Adrenal gland (tissue), 9 donors: ENCODE measurements at regions not wholly inside any gene's neighbourhood (a gene's known extent, or its start where the extent isn't known, plus 50 kb on each side); places are given as distances from the start of the nearest gene placed in this dataset.
"Not testable (repeated sequence)": the region's sequence is repeated elsewhere in the genome, so short reads cannot be mapped to it uniquely, and the experiment has no call there.

ENCODE experiments used
- DNase-seq, 7 donors: peaks; one replicate each; pipeline ENCODE4 v3.0.0-alpha.2; 2019 to 2020
- H3K27ac ChIP-seq, 5 donors: fragments of 200-600 bp; sonication (generic) in 4 of 5; 1 replicate in 3 of 5; 2 replicates in 2 of 5; pipeline versions ENCODE4 v1.5.1 to v1.8.0; 2016 to 2020; ENCODE audit warnings: mild to moderate bottlenecking in 1 of 5
- H3K27me3 ChIP-seq: fragments of 200-600 bp; 2 replicates; pipeline ENCODE4 v1.8.0; 2021
- H3K36me3 ChIP-seq, 2 donors: fragments of 200-600 bp; replicated peaks in 1 of 2; 1 replicate in 1 of 2; 2 replicates in 1 of 2; pipeline versions ENCODE4 v1.5.1 to v1.8.0; 2018 to 2022
- H3K4me1 ChIP-seq, 2 donors: fragments of 200-600 bp; replicated peaks in 1 of 2; 1 replicate in 1 of 2; 2 replicates in 1 of 2; pipeline versions ENCODE4 v1.5.1 to v1.8.0; 2018 to 2021
- H3K4me3 ChIP-seq, 4 donors: fragments of 200-600 bp; sonication (generic) in 3 of 4; one replicate each; pipeline ENCODE4 v1.5.1; 2016 to 2018
- H3K9me3 ChIP-seq, 3 donors: fragments of 200-600 bp; sonication (generic) in 1 of 3; replicated peaks in 1 of 3; 1 replicate in 2 of 3; 2 replicates in 1 of 3; pipeline versions ENCODE4 v1.5.1 to v1.8.0; 2016 to 2021
- POLR2A ChIP-seq, 2 donors: fragments of 450-650 bp; IDR thresholded peaks; one replicate each; pipeline ENCODE4 v1.6.1; 2017; ENCODE audit warnings: antibody characterized with exemption in 2 of 2, mild to moderate bottlenecking in 2 of 2, moderate library complexity in 1 of 2
- WGBS, 4 donors: extraction: QIAGEN DNeasy Blood & Tissue Kit in 2 of 4; methylation state at CpG; one replicate each; pipeline versions ENCODE4 v1.1.5 to v1.1.7; 2013 to 2017; 5-methylcytosine and 5-hydroxymethylcytosine counted together
- intact Hi-C, 2 donors: fragments of 100-400 bp; cut with DNase I; formaldehyde crosslinking; loops; one replicate each; pipeline versions ENCODE4 v1.14.1 to v1.15.0; 2022 to 2023
- TF ChIP-seq, protein P1 (sequence below), 6 experiments: fragments of 450-650 bp in 4 of 6; fragments of 200-600 bp in 2 of 6; sonication (generic) in 1 of 6; IDR thresholded peaks; 1 replicate in 5 of 6; 2 replicates in 1 of 6; pipeline versions ENCODE4 v1.5.1 to v1.8.0; 2016 to 2021; ENCODE audit warnings: antibody characterized with exemption in 6 of 6, mild to moderate bottlenecking in 2 of 6, moderate library complexity in 1 of 6
- donor health status: healthy with polysubstance abuse.
- donor health status: Bipolar disorder and iron deficiency.
- donor health status: DM: yes; HTN: yes; CAD: no.
- donor health status: DM: no; HTN: no; CAD: no.
- donor health status: DM: no; HTN: no; CAD: no.

DNA sequence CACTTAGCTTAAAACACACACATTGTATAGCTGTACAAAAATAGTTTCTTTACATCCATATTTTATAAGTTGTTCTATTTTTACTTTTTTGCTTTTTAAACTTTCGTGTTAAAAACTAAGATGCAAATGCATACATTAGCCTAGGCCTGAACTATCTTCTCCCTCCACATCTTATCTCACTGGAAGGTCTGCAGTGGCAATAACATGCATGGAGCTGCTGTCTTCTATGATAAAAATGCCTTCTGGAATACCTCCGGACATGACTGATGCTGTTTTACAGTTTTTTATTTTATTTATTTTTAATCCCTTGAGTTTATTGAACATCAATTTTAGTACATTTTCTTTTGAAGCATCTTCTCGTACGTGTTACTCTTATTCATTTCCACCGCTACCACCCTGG lies 112.3 kb upstream of the TSPAN8 start:
- Histone ChIP-seq H3K4me3 (no peak overlapping the region), H3K36me3 (no peaks in the 10 kb centered on the region), H3K27ac (no peak overlapping the region), H3K9me3 (no peaks in the 10 kb centered on the region), H3K27me3 (no peaks in the 10 kb centered on the region), H3K4me1 (no peaks in the 10 kb centered on the region)
- TF ChIP-seq, protein P1, sequence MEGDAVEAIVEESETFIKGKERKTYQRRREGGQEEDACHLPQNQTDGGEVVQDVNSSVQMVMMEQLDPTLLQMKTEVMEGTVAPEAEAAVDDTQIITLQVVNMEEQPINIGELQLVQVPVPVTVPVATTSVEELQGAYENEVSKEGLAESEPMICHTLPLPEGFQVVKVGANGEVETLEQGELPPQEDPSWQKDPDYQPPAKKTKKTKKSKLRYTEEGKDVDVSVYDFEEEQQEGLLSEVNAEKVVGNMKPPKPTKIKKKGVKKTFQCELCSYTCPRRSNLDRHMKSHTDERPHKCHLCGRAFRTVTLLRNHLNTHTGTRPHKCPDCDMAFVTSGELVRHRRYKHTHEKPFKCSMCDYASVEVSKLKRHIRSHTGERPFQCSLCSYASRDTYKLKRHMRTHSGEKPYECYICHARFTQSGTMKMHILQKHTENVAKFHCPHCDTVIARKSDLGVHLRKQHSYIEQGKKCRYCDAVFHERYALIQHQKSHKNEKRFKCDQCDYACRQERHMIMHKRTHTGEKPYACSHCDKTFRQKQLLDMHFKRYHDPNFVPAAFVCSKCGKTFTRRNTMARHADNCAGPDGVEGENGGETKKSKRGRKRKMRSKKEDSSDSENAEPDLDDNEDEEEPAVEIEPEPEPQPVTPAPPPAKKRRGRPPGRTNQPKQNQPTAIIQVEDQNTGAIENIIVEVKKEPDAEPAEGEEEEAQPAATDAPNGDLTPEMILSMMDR (IDR thresholded peaks at IDR 0.05), result no peak
- no peak for TF ChIP-seq POLR2A (IDR thresholded peaks at IDR 0.05)
- WGBS, 4 donors, result 82 to 88% (median 84%) methylated on average over 5 of the region's 5 CpGs
- DNase-seq, result no peak
- intact Hi-C loops, result no loop called here

- H3K36me3 ChIP-seq, result no peaks in the 10 kb centered on the region
- no peaks in the 10 kb centered on the region for H3K4me1 ChIP-seq
- no peaks in the 10 kb centered on the region for H3K27me3 ChIP-seq
- no peaks in the 10 kb centered on the region for H3K9me3 ChIP-seq
- no peak for TF ChIP-seq POLR2A (IDR thresholded peaks at IDR 0.05)
- TF ChIP-seq, protein P1 (IDR thresholded peaks at IDR 0.05), result no peak
- 57 to 82% (median 62%) methylated on average over 2 of the region's 2 CpGs for WGBS, 4 donors
- DNase-seq, result no peak
- intact Hi-C loops, result no loop called here
- H3K4me3 ChIP-seq, result no peak overlapping the region
- H3K27ac ChIP-seq, result no peak overlapping the region
These were observed 111.4 kb upstream of the TSPAN8 start for GRCh38 chr12:71269281-71269598.

- DNase-seq, result no peak
These were observed 110.9 kb upstream of the TSPAN8 start for GRCh38 chr12:71268598-71269280.

DNA sequence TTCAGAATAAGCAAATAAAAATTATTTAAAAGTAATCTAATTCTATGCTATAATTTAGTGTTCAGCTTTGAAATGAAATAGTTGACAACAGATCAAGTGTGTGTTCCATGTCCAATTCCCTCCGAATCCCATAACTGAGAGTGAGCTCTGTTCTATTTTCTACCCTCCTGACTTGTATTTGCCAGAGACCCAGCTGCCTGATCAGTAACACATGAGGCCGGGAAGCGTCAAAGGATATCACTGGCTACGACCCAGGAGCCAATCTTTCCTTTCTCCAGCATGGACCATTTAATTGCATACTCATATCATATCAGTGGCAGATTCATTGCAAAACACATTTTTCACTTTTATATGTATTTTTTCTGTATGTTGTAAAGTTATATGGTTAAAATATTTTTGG lies 108.8 kb upstream of the TSPAN8 start:
- Histone ChIP-seq H3K4me3 (no peak overlapping the region), H3K4me1 (no peaks in the 10 kb centered on the region), H3K27ac (no peak overlapping the region), H3K9me3 (no peaks in the 10 kb centered on the region), H3K27me3 (no peaks in the 10 kb centered on the region), H3K36me3 (no peaks in the 10 kb centered on the region)
- no peak for DNase-seq
- WGBS, 4 donors, result 69 to 82% (median 74%) methylated on average over 4 of the region's 4 CpGs
- no peak for TF ChIP-seq POLR2A (IDR thresholded peaks at IDR 0.05)
- TF ChIP-seq, protein P1 (IDR thresholded peaks at IDR 0.05), result no peak
- intact Hi-C loops, result no loop called here

More at GRCh38 chr12:71268598-71269280, 110.9 kb upstream of the TSPAN8 start:
- TF ChIP-seq, protein P1 (IDR thresholded peaks at IDR 0.05), result no peak
- no peak for TF ChIP-seq POLR2A (IDR thresholded peaks at IDR 0.05)
- no peaks in the 10 kb centered on the region for H3K36me3 ChIP-seq
- H3K9me3 ChIP-seq, result no peaks in the 10 kb centered on the region
- no peak overlapping the region for H3K4me3 ChIP-seq
- H3K27ac ChIP-seq, result no peak overlapping the region
- no peaks in the 10 kb centered on the region for H3K4me1 ChIP-seq
- intact Hi-C loops, result no loop called here
- no peaks in the 10 kb centered on the region for H3K27me3 ChIP-seq
- WGBS, 4 donors, result 79 to 86% (median 83%) methylated on average over 1 of the region's 1 CpG

DNA sequence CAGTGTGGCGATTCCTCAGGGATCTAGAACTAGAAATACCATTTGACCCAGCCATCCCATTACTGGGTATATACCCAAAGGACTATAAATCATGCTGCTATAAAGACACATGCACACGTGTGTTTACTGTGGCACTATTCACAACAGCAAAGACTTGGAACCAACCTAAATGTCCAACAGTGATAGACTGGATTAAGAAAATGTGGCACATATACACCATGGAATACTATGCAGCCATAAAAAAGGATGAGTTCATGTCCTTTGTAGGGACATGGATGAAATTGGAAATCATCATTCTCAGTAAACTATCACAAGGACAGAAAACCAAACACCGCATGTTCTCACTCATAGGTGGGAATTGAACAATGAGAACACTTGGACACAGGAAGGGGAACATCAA lies 107.9 kb upstream of the TSPAN8 start:
- H3K27me3 ChIP-seq, intact Hi-C loops, H3K4me3 ChIP-seq, H3K27ac ChIP-seq, H3K9me3 ChIP-seq, H3K4me1 ChIP-seq, H3K36me3 ChIP-seq, DNase-seq: not testable (repeated sequence)
- WGBS, 4 donors, result 76 to 100% (median 89%) methylated on average over 1 to 2 of the region's 3 CpGs
